ENCODE measurements at regions not wholly inside any gene's neighbourhood (a gene's known extent, or its start where the extent isn't known, plus 50 kb on each side); places are given as distances from the start of the nearest gene placed in this dataset.

GRCh38 chr13:104357174-104357573 is 1291.0 kb upstream of the SLC10A2 start:
- TF ChIP-seq CTCF (IDR thresholded peaks at IDR 0.05; ENCODE audit: borderline replicate concordance, extremely low read depth, low read length, poor library complexity, severe bottlenecking) (no peak), EZH2 (IDR thresholded peaks at IDR 0.05; ENCODE audit: borderline replicate concordance, low read depth, low read length, severe bottlenecking) (no peak)
